ENCODE measurements at regions not wholly inside any gene's neighbourhood (a gene's known extent, or its start where the extent isn't known, plus 50 kb on each side); places are given as distances from the start of the nearest gene placed in this dataset.

GRCh38 chr5:57568136-57568535 is 85.5 kb upstream of the ACTBL2 start:
- Histone ChIP-seq H3K9ac (ENCODE audit: low read depth, low read length) (no peak overlapping the region), H3K36me3 (ENCODE audit: insufficient read depth, low read length) (no peaks in the 10 kb centered on the region), H3K4me1 (ENCODE audit: insufficient read depth, low read length) (no peaks in the 10 kb centered on the region), H3K9me3 (ENCODE audit: control insufficient read depth, insufficient read depth, low read length) (no peaks in the 10 kb centered on the region)

- Histone ChIP-seq H3K36me3 (ENCODE audit: insufficient read depth, low read length) (no peaks in the 10 kb centered on the region), H3K9ac (ENCODE audit: low read depth, low read length) (no peak overlapping the region), H3K9me3 (ENCODE audit: control insufficient read depth, insufficient read depth, low read length) (no peaks in the 10 kb centered on the region), H3K4me1 (ENCODE audit: insufficient read depth, low read length) (no peaks in the 10 kb centered on the region)
Observed at GRCh38 chr5:57566914-57567313, 84.3 kb upstream of the ACTBL2 start.

GRCh38 chr5:57561231-57561842 is 78.7 kb upstream of the ACTBL2 start:
- no peaks in the 10 kb centered on the region for H3K9me3 ChIP-seq (ENCODE audit: control insufficient read depth, insufficient read depth, low read length)
- H3K36me3 ChIP-seq (ENCODE audit: insufficient read depth, low read length), result no peaks in the 10 kb centered on the region
- no peaks in the 10 kb centered on the region for H3K4me1 ChIP-seq (ENCODE audit: insufficient read depth, low read length)
- H3K9ac ChIP-seq (ENCODE audit: low read depth, low read length), result no peak overlapping the region

- H3K36me3 ChIP-seq (ENCODE audit: insufficient read depth, low read length), result no peaks in the 10 kb centered on the region
- no peaks in the 10 kb centered on the region for H3K4me1 ChIP-seq (ENCODE audit: insufficient read depth, low read length)
- H3K9me3 ChIP-seq (ENCODE audit: control insufficient read depth, insufficient read depth, low read length), result no peaks in the 10 kb centered on the region
- no peak overlapping the region for H3K9ac ChIP-seq (ENCODE audit: low read depth, low read length)
Observed at GRCh38 chr5:57559110-57559635, 76.6 kb upstream of the ACTBL2 start.

- Histone ChIP-seq H3K4me1 (ENCODE audit: insufficient read depth, low read length) (no peaks in the 10 kb centered on the region), H3K9me3 (ENCODE audit: control insufficient read depth, insufficient read depth, low read length) (no peaks in the 10 kb centered on the region), H3K36me3 (ENCODE audit: insufficient read depth, low read length) (no peaks in the 10 kb centered on the region), H3K9ac (ENCODE audit: low read depth, low read length) (no peak overlapping the region)
Observed at GRCh38 chr5:57552033-57552432, 69.4 kb upstream of the ACTBL2 start.

GRCh38 chr5:57551251-57551650 is 68.6 kb upstream of the ACTBL2 start:
- Histone ChIP-seq H3K9ac (ENCODE audit: low read depth, low read length) (no peak overlapping the region), H3K9me3 (ENCODE audit: control insufficient read depth, insufficient read depth, low read length) (no peaks in the 10 kb centered on the region), H3K36me3 (ENCODE audit: insufficient read depth, low read length) (no peaks in the 10 kb centered on the region), H3K4me1 (ENCODE audit: insufficient read depth, low read length) (no peaks in the 10 kb centered on the region)

GRCh38 chr5:57550132-57550531 is 67.5 kb upstream of the ACTBL2 start:
- H3K4me1 ChIP-seq (ENCODE audit: insufficient read depth, low read length), result no peaks in the 10 kb centered on the region
- no peaks in the 10 kb centered on the region for H3K9me3 ChIP-seq (ENCODE audit: control insufficient read depth, insufficient read depth, low read length)
- no peaks in the 10 kb centered on the region for H3K36me3 ChIP-seq (ENCODE audit: insufficient read depth, low read length)
- no peak overlapping the region for H3K9ac ChIP-seq (ENCODE audit: low read depth, low read length)

- Histone ChIP-seq H3K9me3 (ENCODE audit: control insufficient read depth, insufficient read depth, low read length) (no peaks in the 10 kb centered on the region), H3K36me3 (ENCODE audit: insufficient read depth, low read length) (no peaks in the 10 kb centered on the region), H3K9ac (ENCODE audit: low read depth, low read length) (no peak overlapping the region), H3K4me1 (ENCODE audit: insufficient read depth, low read length) (no peaks in the 10 kb centered on the region)
Observed at GRCh38 chr5:57549566-57549965, 67.0 kb upstream of the ACTBL2 start.

GRCh38 chr5:57540823-57541222 is 58.2 kb upstream of the ACTBL2 start:
- H3K9me3 ChIP-seq (ENCODE audit: control insufficient read depth, insufficient read depth, low read length), result no peaks in the 10 kb centered on the region; the same call in 1 of the 2 replicates
- H3K36me3 ChIP-seq (ENCODE audit: insufficient read depth, low read length), result no peaks in the 10 kb centered on the region
- no peaks in the 10 kb centered on the region for H3K4me1 ChIP-seq (ENCODE audit: insufficient read depth, low read length)
- H3K9ac ChIP-seq (ENCODE audit: low read depth, low read length), result no peak overlapping the region

- H3K36me3 ChIP-seq (ENCODE audit: insufficient read depth, low read length), result no peaks in the 10 kb centered on the region
- H3K9ac ChIP-seq (ENCODE audit: low read depth, low read length), result no peak overlapping the region
- no peaks in the 10 kb centered on the region; the same call in 1 of the 2 replicates for H3K9me3 ChIP-seq (ENCODE audit: control insufficient read depth, insufficient read depth, low read length)
- no peaks in the 10 kb centered on the region for H3K4me1 ChIP-seq (ENCODE audit: insufficient read depth, low read length)
Observed at GRCh38 chr5:57539281-57539701, 56.7 kb upstream of the ACTBL2 start.

GRCh38 chr5:57538341-57538955 is 55.8 kb upstream of the ACTBL2 start:
- no peaks in the 10 kb centered on the region; the same call in 1 of the 2 replicates for H3K9me3 ChIP-seq (ENCODE audit: control insufficient read depth, insufficient read depth, low read length)
- H3K36me3 ChIP-seq (ENCODE audit: insufficient read depth, low read length), result no peaks in the 10 kb centered on the region
- no peaks in the 10 kb centered on the region for H3K4me1 ChIP-seq (ENCODE audit: insufficient read depth, low read length)
- no peak overlapping the region for H3K9ac ChIP-seq (ENCODE audit: low read depth, low read length)

- no peaks in the 10 kb centered on the region for H3K36me3 ChIP-seq (ENCODE audit: insufficient read depth, low read length)
- H3K9me3 ChIP-seq (ENCODE audit: control insufficient read depth, insufficient read depth, low read length), result no peaks in the 10 kb centered on the region; the same call in 1 of the 2 replicates
- H3K9ac ChIP-seq (ENCODE audit: low read depth, low read length), result no peak overlapping the region
- H3K4me1 ChIP-seq (ENCODE audit: insufficient read depth, low read length), result no peaks in the 10 kb centered on the region
Observed at GRCh38 chr5:57537811-57538210, 55.2 kb upstream of the ACTBL2 start.

GRCh38 chr5:57532513-57533497 is 50.2 kb upstream of the ACTBL2 start:
- no peak overlapping the region for H3K9ac ChIP-seq (ENCODE audit: low read depth, low read length)
- H3K36me3 ChIP-seq (ENCODE audit: insufficient read depth, low read length), result no peaks in the 10 kb centered on the region
- H3K4me1 ChIP-seq (ENCODE audit: insufficient read depth, low read length), result no peaks in the 10 kb centered on the region
- H3K9me3 ChIP-seq (ENCODE audit: control insufficient read depth, insufficient read depth, low read length), result no peaks in the 10 kb centered on the region

Measured in ES-I3 (cell line).